ENCODE measurements at regions not wholly inside any gene's neighbourhood (a gene's known extent, or its start where the extent isn't known, plus 50 kb on each side); places are given as distances from the start of the nearest gene placed in this dataset.

DNA sequence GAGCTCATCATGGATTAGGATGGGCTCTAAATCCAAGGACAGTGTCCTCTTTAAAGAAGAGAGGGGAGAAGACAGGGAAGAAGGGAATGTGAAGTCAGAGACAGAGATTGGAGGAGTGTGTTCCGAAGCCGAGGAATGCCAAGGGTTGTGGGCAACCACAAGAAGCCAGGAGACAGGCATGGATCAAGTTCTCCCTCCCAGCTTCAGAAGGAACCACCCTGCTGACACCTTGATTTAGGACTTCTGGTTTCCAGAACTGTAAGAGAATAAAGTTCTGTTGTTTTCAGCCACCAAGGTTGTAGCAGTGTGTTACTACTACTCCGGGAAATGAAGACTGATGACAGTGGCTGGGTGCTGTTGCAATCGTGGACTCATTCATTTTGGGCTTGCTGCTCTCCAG is 120.1 kb downstream of the RPS12 start:
- DNase-seq, result no peak

- no peak for DNase-seq
These were observed 122.3 kb downstream of the RPS12 start for GRCh38 chr6:132936646-132937045.

- DNase-seq, result peak in 24 of 56 donors; percentile 1 to 66 (median 12)
These were observed 123.1 kb downstream of the RPS12 start for GRCh38 chr6:132937466-132937906.

DNA sequence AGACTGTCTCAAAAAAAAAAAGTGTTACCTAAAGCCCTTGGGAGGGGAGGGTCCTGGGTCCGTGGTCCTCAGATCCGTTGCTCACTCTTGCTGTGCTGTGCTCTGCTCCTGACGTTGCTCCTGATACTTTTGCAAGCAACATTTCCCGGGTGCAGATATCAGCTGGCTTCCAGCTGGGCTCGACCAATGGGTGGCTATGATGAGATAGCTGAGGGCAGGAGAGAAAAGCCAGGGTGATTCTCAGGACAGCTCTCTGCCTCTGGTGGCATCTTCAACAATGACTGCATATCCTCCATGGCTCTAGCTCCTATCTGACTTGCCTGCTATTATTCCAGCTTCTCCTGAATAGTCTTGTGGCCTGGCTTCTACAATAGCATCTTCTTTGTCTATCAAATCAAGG is 134.5 kb downstream of the RPS12 start:
- DNase-seq, result no peak

DNA sequence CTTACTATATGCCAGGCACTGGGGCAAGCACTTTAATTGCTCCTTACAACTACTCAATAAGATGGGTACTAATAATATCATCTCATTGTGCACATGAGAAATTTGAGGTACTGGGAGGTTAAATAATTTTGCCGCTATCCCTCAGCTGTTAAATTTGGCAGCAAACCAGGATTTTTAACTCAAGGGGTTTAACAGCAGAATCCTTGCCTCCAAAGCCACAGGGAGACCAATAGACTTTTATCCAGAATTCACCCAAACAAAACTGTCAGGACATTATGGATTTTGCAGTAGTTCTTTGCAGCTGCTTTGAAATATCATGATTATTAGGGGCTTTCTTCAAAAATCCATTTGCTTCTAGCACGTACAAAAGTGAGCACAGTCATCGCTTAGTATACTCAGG is 136.2 kb downstream of the RPS12 start:
- DNase-seq, result no peak

GRCh38 chr6:132952031-132952867 is 137.9 kb downstream of the RPS12 start:
- no peak for DNase-seq

DNA sequence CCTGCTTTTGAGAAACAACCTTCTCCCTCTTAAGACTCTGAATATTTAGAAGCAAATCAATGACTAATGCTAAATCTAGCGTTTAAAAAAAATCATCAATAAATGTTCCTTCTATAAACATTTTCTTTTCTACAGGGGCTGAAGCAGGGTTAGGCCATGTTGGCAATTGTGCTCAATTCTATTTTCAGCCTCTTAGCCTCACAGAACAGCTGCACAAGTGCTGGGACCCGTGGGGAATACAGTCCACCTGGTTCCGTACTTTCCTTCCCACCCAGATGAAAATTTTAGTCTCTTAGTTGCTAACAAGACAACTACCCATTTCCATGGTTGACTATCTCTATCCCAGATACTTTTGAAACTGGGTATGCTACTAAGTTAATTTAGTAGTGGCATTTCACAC is 138.6 kb downstream of the RPS12 start:
- no peak for DNase-seq

DNA sequence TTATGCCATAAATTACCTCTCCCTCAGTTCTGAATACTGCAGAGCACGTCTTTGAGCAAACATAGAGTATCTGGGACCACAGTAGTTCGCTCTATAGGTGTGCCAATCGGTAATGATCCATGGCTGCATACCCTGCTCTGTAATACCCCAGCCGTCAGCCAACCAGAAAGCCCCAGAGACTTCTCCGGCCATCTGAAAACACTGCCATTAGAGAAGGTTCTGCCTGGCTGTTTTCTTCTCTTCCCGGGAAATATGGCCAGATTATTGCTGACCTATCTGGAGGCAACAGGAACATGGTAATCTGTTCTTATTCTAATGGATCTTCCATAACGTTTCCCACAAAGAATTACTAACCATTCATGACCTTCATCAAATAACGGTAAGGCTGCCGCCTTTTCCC is 139.9 kb downstream of the RPS12 start:
- DNase-seq, result no peak

DNA sequence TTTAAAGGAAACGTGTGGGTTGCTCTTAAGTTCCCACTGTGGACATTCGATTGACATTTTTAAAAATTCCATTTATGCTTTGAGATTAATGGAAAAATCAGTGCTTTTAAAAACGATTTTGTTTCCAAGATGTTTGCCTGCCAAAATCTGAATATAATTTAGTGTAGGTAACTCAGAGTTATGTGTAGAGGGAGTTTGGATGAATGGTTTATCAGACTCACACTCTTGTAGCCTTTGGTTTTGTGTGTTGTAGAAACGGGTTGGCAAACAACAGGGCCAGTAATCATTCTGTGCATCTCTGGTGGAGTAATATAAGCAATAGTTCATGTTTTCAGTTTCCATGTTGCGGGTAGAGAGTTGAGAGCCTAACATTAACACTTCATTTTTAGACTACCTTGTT is 140.6 kb downstream of the RPS12 start:
- DNase-seq, result no peak

DNA sequence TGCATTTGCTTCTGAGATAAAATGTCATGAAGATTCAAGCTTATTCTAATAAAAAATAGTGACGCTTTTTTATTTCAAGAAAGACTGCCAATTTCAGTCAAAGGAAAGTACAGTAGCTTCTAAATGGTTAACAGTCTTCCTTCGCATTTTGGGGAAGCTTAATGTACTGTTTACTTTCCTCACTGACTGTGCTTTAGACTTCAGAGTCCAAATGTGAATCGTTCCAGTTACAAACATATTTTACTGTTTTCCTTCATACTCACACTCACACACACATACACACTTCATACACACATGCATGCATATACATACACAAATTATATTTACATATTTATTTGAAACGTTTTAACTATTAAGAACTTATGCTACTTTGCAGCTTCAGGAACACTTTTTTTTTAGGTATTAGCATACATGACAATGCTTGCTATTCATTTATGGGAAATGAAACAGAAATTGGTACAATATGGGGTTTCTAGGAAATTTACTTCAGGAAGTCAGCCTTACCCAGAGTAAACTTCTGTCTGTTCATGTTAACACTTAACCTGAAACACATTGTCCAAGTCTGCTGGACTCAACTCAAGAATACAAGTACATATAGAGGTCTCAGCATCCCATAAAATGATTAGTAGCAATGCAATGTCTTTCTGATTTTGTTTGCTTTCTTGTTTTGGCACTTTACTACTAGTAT is 145.4 kb downstream of the RPS12 start:
- DNase-seq, result no peak

- no peak for DNase-seq
These were observed 146.4 kb downstream of the RPS12 start for GRCh38 chr6:132960720-132961119.

DNA sequence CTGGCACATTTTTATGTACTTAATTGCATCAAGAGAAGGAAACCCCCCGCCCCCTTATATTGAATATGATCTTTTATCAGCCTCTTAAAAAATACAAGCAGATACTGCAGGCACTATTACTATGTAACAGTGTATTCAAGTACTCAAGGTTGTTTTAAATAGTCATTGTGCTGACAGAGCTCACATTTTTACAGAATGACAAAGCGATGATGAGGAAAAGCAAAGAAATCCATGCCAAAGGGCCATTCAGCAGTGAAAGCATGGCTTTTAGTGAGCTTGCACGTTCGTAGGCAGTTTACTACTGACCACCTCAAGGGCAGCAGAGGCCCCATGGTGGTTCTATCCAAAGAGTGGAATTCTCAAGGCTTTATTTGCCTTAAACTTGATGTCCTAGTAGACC is 146.8 kb downstream of the RPS12 start:
- no peak for DNase-seq

DNA sequence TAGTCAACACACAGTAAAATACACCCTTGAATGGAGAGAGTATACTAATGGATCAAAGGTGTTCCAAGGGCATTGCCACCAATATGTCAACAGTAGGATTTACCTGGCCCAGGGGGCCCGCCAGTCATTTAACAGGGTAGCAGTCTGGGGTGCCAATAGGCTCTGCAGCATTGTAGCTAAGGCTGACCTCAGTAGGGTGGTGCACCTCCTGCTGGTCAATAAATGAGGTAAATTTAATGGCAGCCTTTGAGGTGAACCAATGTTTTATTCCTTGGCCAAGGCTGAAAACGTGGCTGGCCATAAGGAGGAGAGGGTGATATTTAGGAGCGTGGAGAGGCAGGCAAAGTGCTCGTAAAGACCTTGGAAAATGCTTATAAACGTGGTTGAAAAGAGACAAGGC is 147.2 kb downstream of the RPS12 start:
- DNase-seq, result no peak

GRCh38 chr6:132962936-132963868 is 148.8 kb downstream of the RPS12 start:
- peak in 30 of 56 donors; percentile 1 to 67 (median 6) for DNase-seq

- no peak for DNase-seq
These were observed 149.9 kb downstream of the RPS12 start for GRCh38 chr6:132964101-132964867.

DNA sequence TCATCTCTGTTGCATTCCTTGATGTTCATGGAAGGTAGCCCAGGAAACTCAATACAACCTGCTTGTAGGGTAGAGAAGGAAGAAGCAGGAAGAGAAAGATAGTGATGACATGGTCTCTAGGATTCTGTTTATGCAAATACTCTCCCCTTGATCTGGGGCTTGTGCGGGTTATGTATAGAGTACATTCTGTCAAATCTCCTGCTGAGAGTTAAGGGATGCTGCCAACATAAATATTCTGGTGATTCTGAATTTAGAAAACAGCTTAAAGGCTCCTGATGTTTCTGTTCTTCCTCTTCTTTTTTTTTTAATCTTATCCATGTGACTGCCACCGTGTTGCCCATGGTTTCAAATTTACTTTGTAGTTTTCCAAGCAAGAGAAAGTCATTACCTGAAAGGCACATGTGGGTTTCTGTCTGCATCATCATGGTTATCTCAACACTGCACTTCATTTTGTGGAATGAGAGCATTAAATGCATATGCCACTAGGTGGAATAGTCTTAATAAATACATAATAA is 150.6 kb downstream of the RPS12 start:
- DNase-seq, result no peak

DNA sequence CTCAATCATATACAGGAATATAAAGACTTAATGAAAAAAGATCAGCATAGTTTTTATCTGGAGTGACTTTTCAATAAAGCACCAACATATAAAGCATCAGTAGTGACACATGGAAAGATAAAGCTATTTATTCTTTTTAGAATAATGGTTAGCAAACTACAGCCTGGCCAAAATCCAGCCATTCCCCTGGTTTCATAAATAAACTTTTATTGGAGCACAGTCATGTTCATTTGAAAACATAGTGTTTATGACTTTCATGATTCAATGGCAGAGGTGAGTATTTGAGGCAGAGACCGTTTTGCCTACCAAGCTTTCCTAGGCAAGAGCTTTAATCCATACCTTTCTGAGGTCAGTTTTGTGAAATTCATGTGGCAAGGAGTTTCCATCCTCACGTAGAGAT is 153.5 kb downstream of the RPS12 start:
- DNase-seq, result no peak

- DNase-seq, result no peak
These were observed 154.1 kb downstream of the RPS12 start for GRCh38 chr6:132968419-132968950.

DNA sequence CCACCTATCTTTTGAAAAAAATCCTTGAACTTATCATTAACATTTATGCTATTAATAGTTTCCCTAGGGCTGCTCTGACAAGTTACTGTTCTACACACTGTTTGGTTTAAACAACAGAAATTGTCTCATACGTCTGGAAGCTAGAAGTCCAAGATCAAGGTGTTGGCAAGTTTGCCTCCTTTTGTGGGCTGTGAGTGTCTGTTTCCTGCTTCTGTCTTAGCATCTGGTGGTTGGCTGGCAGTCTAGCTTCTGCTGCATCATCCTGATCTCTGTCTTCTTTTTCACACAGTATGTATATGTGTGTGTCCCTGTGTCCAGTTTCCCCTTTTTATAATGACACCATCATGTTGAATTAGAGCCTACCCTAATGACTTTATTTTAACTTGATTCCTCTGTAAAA is 154.8 kb downstream of the RPS12 start:
- DNase-seq, result no peak

- DNase-seq, result no peak
These were observed 157.3 kb downstream of the RPS12 start for GRCh38 chr6:132971676-132972075.
